Right hindlimb (tissue), 1 donor: ENCODE measurements at regions not wholly inside any gene's neighbourhood (a gene's known extent, or its start where the extent isn't known, plus 50 kb on each side); places are given as distances from the start of the nearest gene placed in this dataset.

Experiments
- DNase-seq: peaks from one replicate; pipeline ENCODE4 v3.0.0-alpha.2; 2018

GRCh38 chr2:228648541-228648940 lies 467.1 kb upstream of the SPHKAP start:
- no peak for DNase-seq

- no peak for DNase-seq
Observed at GRCh38 chr2:228646061-228646460, 464.6 kb upstream of the SPHKAP start.

GRCh38 chr2:228644199-228644598 lies 462.7 kb upstream of the SPHKAP start:
- no peak for DNase-seq

GRCh38 chr2:228642861-228643260 lies 461.4 kb upstream of the SPHKAP start:
- DNase-seq = no peak

GRCh38 chr2:228630786-228631185 lies 449.3 kb upstream of the SPHKAP start:
- no peak for DNase-seq

GRCh38 chr2:228629251-228629650 lies 447.8 kb upstream of the SPHKAP start:
- DNase-seq = no peak

GRCh38 chr2:228628682-228629081 lies 447.2 kb upstream of the SPHKAP start:
- no peak for DNase-seq

- DNase-seq = no peak
Observed at GRCh38 chr2:228627510-228627909, 446.0 kb upstream of the SPHKAP start.

GRCh38 chr2:228625481-228625880 lies 444.0 kb upstream of the SPHKAP start:
- DNase-seq = no peak

GRCh38 chr2:228624733-228625132 lies 443.2 kb upstream of the SPHKAP start:
- DNase-seq = no peak

- DNase-seq = no peak
Observed at GRCh38 chr2:228615496-228615895, 434.0 kb upstream of the SPHKAP start.

GRCh38 chr2:228614741-228615140 lies 433.3 kb upstream of the SPHKAP start:
- DNase-seq = no peak

GRCh38 chr2:228613133-228613850 lies 431.8 kb upstream of the SPHKAP start:
- no peak for DNase-seq

- no peak for DNase-seq
Observed at GRCh38 chr2:228611171-228611570, 429.7 kb upstream of the SPHKAP start.

- DNase-seq = no peak
Observed at GRCh38 chr2:228602288-228602687, 420.8 kb upstream of the SPHKAP start.

GRCh38 chr2:228600265-228600664 lies 418.8 kb upstream of the SPHKAP start:
- no peak for DNase-seq

GRCh38 chr2:228599781-228600180 lies 418.3 kb upstream of the SPHKAP start:
- DNase-seq = no peak

GRCh38 chr2:228599297-228599696 lies 417.8 kb upstream of the SPHKAP start:
- no peak for DNase-seq

- no peak for DNase-seq
Observed at GRCh38 chr2:228597032-228597431, 415.5 kb upstream of the SPHKAP start.

- no peak for DNase-seq
Observed at GRCh38 chr2:228594012-228594411, 412.5 kb upstream of the SPHKAP start.

- DNase-seq = no peak
Observed at GRCh38 chr2:228592925-228593324, 411.4 kb upstream of the SPHKAP start.

GRCh38 chr2:228590681-228591080 lies 409.2 kb upstream of the SPHKAP start:
- DNase-seq = no peak

GRCh38 chr2:228589115-228589514 lies 407.6 kb upstream of the SPHKAP start:
- DNase-seq = no peak

- no peak for DNase-seq
Observed at GRCh38 chr2:228581731-228582130, 400.2 kb upstream of the SPHKAP start.

GRCh38 chr2:228575897-228576296 lies 394.4 kb upstream of the SPHKAP start:
- no peak for DNase-seq
